Duodenal mucosa (tissue), 2 donors: ENCODE measurements at regions not wholly inside any gene's neighbourhood (a gene's known extent, or its start where the extent isn't known, plus 50 kb on each side); places are given as distances from the start of the nearest gene placed in this dataset.

Experiments
- H3K27ac ChIP-seq: one replicate; pipeline ENCODE4 v1.7.0; 2013; ENCODE audit warnings: low read depth, low read length
- H3K27me3 ChIP-seq, 2 donors: one replicate each; pipeline ENCODE4 v1.7.0; 2013; ENCODE audit warnings: low read length in 2 of 2, control low read depth in 1 of 2; ENCODE audit not compliant: insufficient read depth in 2 of 2, control insufficient read depth in 1 of 2
- H3K36me3 ChIP-seq, 2 donors: one replicate each; pipeline ENCODE4 v1.7.0; 2013; ENCODE audit warnings: low read length in 2 of 2, control low read depth in 1 of 2; ENCODE audit not compliant: insufficient read depth in 2 of 2, control insufficient read depth in 1 of 2
- H3K4me1 ChIP-seq, 2 donors: one replicate each; pipeline ENCODE4 v1.7.0; 2013; ENCODE audit warnings: low read length in 2 of 2, control low read depth in 1 of 2; ENCODE audit not compliant: insufficient read depth in 2 of 2, control insufficient read depth in 1 of 2
- H3K4me3 ChIP-seq, 2 donors: one replicate each; pipeline ENCODE4 v1.7.0; 2013; ENCODE audit warnings: low read length in 2 of 2, low read depth in 1 of 2
- H3K9ac ChIP-seq, 2 donors: one replicate each; pipeline ENCODE4 v1.7.0; 2013; ENCODE audit warnings: low read length in 2 of 2, low read depth in 1 of 2
- H3K9me3 ChIP-seq, 2 donors: one replicate each; pipeline ENCODE4 v1.7.0; 2013; ENCODE audit warnings: low read length in 2 of 2, control low read depth in 1 of 2; ENCODE audit not compliant: control insufficient read depth in 1 of 2

- Histone ChIP-seq H3K4me1 (no peaks in the 10 kb centered on the region), H3K9me3 (no peaks in the 10 kb centered on the region)
Observed at GRCh38 chr13:104565888-104566287, 1499.7 kb upstream of the SLC10A2 start.

GRCh38 chr13:104553896-104554295 lies 1487.7 kb upstream of the SLC10A2 start:
- H3K9ac ChIP-seq, result no peak overlapping the region
- H3K27ac ChIP-seq, result no peak overlapping the region
- no peaks in the 10 kb centered on the region for H3K4me1 ChIP-seq
- H3K9me3 ChIP-seq, result no peaks in the 10 kb centered on the region
- H3K4me3 ChIP-seq, result no peak overlapping the region
- H3K36me3 ChIP-seq, result no peaks in the 10 kb centered on the region
- no peaks in the 10 kb centered on the region for H3K27me3 ChIP-seq

More at GRCh38 chr13:104565888-104566287, 1499.7 kb upstream of the SLC10A2 start:
- Histone ChIP-seq H3K9ac (no peak overlapping the region), H3K36me3 (no peaks in the 10 kb centered on the region), H3K27me3 (no peaks in the 10 kb centered on the region), H3K4me3 (no peak overlapping the region), H3K27ac (no peak overlapping the region)

- Histone ChIP-seq H3K27ac (no peak overlapping the region), H3K9me3 (no peaks in the 10 kb centered on the region)
Observed at GRCh38 chr13:104553186-104553585, 1487.0 kb upstream of the SLC10A2 start.

GRCh38 chr13:104534847-104535246 lies 1468.6 kb upstream of the SLC10A2 start:
- Histone ChIP-seq H3K27ac (no peak overlapping the region), H3K4me3 (no peak overlapping the region), H3K27me3 (no peaks in the 10 kb centered on the region), H3K36me3 (no peaks in the 10 kb centered on the region), H3K9ac (no peak overlapping the region), H3K4me1 (no peaks in the 10 kb centered on the region), H3K9me3 (no peaks in the 10 kb centered on the region)

More at GRCh38 chr13:104553186-104553585, 1487.0 kb upstream of the SLC10A2 start:
- Histone ChIP-seq H3K9ac (no peak overlapping the region), H3K27me3 (no peaks in the 10 kb centered on the region), H3K4me1 (no peaks in the 10 kb centered on the region), H3K36me3 (no peaks in the 10 kb centered on the region), H3K4me3 (no peak overlapping the region)

- no peaks in the 10 kb centered on the region for H3K36me3 ChIP-seq
- H3K27ac ChIP-seq, result no peak overlapping the region
- no peak overlapping the region for H3K9ac ChIP-seq
- no peak overlapping the region for H3K4me3 ChIP-seq
- no peaks in the 10 kb centered on the region for H3K27me3 ChIP-seq
- H3K4me1 ChIP-seq, result no peaks in the 10 kb centered on the region
- H3K9me3 ChIP-seq, result no peaks in the 10 kb centered on the region
Observed at GRCh38 chr13:104532132-104532531, 1465.9 kb upstream of the SLC10A2 start.

- Histone ChIP-seq H3K36me3 (no peaks in the 10 kb centered on the region), H3K27me3 (no peaks in the 10 kb centered on the region), H3K9ac (no peak overlapping the region), H3K27ac (no peak overlapping the region), H3K4me1 (no peaks in the 10 kb centered on the region), H3K9me3 (no peaks in the 10 kb centered on the region), H3K4me3 (no peak overlapping the region)
Observed at GRCh38 chr13:104530741-104531140, 1464.5 kb upstream of the SLC10A2 start.

- H3K4me1 ChIP-seq, result no peaks in the 10 kb centered on the region
- no peak overlapping the region for H3K9ac ChIP-seq
- H3K27ac ChIP-seq, result no peak overlapping the region
- peaks cover 0 to 5% of the 10 kb centered on the region in 2 donors for H3K9me3 ChIP-seq
- no peak overlapping the region for H3K4me3 ChIP-seq
- no peaks in the 10 kb centered on the region for H3K36me3 ChIP-seq
- no peaks in the 10 kb centered on the region for H3K27me3 ChIP-seq
Observed at GRCh38 chr13:104526561-104526960, 1460.3 kb upstream of the SLC10A2 start.

- Histone ChIP-seq H3K4me1 (no peaks in the 10 kb centered on the region), H3K36me3 (no peaks in the 10 kb centered on the region), H3K27me3 (no peaks in the 10 kb centered on the region), H3K27ac (no peak overlapping the region), H3K9me3 (peaks cover 0 to 5% of the 10 kb centered on the region in 2 donors), H3K9ac (no peak overlapping the region), H3K4me3 (no peak overlapping the region)
Observed at GRCh38 chr13:104525467-104525866, 1459.2 kb upstream of the SLC10A2 start.

- H3K9ac ChIP-seq, result no peak overlapping the region
- no peak overlapping the region for H3K27ac ChIP-seq
- H3K27me3 ChIP-seq, result no peaks in the 10 kb centered on the region
- H3K4me1 ChIP-seq, result no peaks in the 10 kb centered on the region
- no peaks in the 10 kb centered on the region for H3K36me3 ChIP-seq
- no peak overlapping the region for H3K4me3 ChIP-seq
- H3K9me3 ChIP-seq, result peaks cover 0 to 5% of the 10 kb centered on the region in 2 donors
Observed at GRCh38 chr13:104522235-104523072, 1456.2 kb upstream of the SLC10A2 start.

GRCh38 chr13:104510422-104510821 lies 1444.2 kb upstream of the SLC10A2 start:
- Histone ChIP-seq H3K9me3 (no peaks in the 10 kb centered on the region), H3K4me3 (no peak overlapping the region), H3K36me3 (no peaks in the 10 kb centered on the region), H3K27me3 (no peaks in the 10 kb centered on the region), H3K27ac (no peak overlapping the region), H3K4me1 (no peaks in the 10 kb centered on the region), H3K9ac (no peak overlapping the region)
